Tibial nerve (tissue), 4 donors: ENCODE measurements at regions not wholly inside any gene's neighbourhood (a gene's known extent, or its start where the extent isn't known, plus 50 kb on each side); places are given as distances from the start of the nearest gene placed in this dataset.

ENCODE experiments used
- DNase-seq, 2 donors: peaks; one replicate each; pipeline ENCODE4 v3.0.0-alpha.2; 2019; ENCODE audit warnings: low spot score in 2 of 2
- H3K27ac ChIP-seq, 4 donors: fragments of 200-600 bp; sonication (generic) in 3 of 4; one replicate each; pipeline ENCODE4 v1.5.1; 2017 to 2019; ENCODE audit warnings: mild to moderate bottlenecking in 1 of 4
- H3K27me3 ChIP-seq, 2 donors: fragments of 200-600 bp; sonication (generic) in 1 of 2; one replicate each; pipeline versions ENCODE4 v1.5.1 to v1.6.0; 2017 to 2019
- H3K36me3 ChIP-seq, 3 donors: fragments of 200-600 bp; sonication (generic); one replicate each; pipeline ENCODE4 v1.5.1; 2018 to 2019
- H3K4me1 ChIP-seq, 4 donors: fragments of 200-600 bp; sonication (generic) in 3 of 4; one replicate each; pipeline ENCODE4 v1.5.1; 2017 to 2019
- H3K4me3 ChIP-seq, 4 donors: fragments of 200-600 bp; sonication (generic) in 3 of 4; one replicate each; pipeline ENCODE4 v1.5.1; 2017 to 2019; ENCODE audit warnings: mild to moderate bottlenecking in 1 of 4, moderate library complexity in 1 of 4
- H3K9me3 ChIP-seq, 4 donors: fragments of 200-600 bp; sonication (generic) in 3 of 4; one replicate each; pipeline ENCODE4 v1.5.1; 2017 to 2019
- EP300 ChIP-seq, 2 donors: sonication (generic); formaldehyde crosslinking; IDR thresholded peaks; one replicate each; pipeline ENCODE4 v1.6.1; 2017; ENCODE audit warnings: antibody characterized with exemption in 2 of 2, mild to moderate bottlenecking in 1 of 2
- POLR2A ChIP-seq, 2 donors: fragments of 450-650 bp; IDR thresholded peaks; one replicate each; pipeline ENCODE4 v1.6.1; 2017; ENCODE audit warnings: antibody characterized with exemption in 2 of 2, mild to moderate bottlenecking in 2 of 2, moderate library complexity in 2 of 2
- WGBS, 2 donors: methylation state at CpG; one replicate each; pipeline ENCODE4 v1.1.5; 2018; 5-methylcytosine and 5-hydroxymethylcytosine counted together
- TF ChIP-seq, protein P1 (sequence below), 5 experiments: fragments of 200-600 bp in 3 of 5; fragments of 450-650 bp in 2 of 5; sonication (generic) in 3 of 5; IDR thresholded peaks; one replicate each; pipeline ENCODE4 v1.5.1; 2016 to 2019; ENCODE audit warnings: antibody characterized with exemption in 5 of 5, mild to moderate bottlenecking in 3 of 5, moderate library complexity in 2 of 5

DNA sequence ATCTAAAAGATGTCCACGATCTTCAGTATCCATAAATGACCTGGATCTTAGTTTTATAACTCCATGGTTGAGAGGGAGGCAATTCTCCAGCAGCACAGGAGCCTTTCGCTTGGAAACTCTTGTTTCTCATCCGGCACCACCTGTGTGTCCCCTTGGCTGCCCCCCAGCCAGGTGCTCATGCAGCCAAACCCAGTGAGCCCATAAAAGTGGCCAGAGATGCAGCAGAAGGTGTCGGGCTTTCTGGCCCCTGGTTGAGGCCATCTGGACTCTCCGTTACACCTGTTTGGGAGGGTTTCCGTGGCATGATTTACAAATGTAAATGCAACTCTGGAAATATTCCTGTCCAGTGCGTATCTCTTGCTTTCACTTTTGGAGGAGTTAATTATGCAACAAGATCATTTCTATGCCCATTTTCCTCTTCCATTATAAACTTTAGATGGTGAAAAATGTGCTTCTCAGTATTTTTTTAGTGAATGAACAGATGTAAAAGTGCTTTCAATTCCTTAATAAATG lies 291.1 kb downstream of the DIO2 start:
- no peaks in the 10 kb centered on the region for H3K27me3 ChIP-seq
- H3K27ac ChIP-seq: no peak overlapping the region
- no peaks in the 10 kb centered on the region for H3K9me3 ChIP-seq
- no peak for TF ChIP-seq EP300 (IDR thresholded peaks at IDR 0.05)
- no peak for TF ChIP-seq POLR2A (IDR thresholded peaks at IDR 0.05)
- TF ChIP-seq, protein P1, sequence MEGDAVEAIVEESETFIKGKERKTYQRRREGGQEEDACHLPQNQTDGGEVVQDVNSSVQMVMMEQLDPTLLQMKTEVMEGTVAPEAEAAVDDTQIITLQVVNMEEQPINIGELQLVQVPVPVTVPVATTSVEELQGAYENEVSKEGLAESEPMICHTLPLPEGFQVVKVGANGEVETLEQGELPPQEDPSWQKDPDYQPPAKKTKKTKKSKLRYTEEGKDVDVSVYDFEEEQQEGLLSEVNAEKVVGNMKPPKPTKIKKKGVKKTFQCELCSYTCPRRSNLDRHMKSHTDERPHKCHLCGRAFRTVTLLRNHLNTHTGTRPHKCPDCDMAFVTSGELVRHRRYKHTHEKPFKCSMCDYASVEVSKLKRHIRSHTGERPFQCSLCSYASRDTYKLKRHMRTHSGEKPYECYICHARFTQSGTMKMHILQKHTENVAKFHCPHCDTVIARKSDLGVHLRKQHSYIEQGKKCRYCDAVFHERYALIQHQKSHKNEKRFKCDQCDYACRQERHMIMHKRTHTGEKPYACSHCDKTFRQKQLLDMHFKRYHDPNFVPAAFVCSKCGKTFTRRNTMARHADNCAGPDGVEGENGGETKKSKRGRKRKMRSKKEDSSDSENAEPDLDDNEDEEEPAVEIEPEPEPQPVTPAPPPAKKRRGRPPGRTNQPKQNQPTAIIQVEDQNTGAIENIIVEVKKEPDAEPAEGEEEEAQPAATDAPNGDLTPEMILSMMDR (IDR thresholded peaks at IDR 0.05): no peak
- no peaks in the 10 kb centered on the region for H3K4me1 ChIP-seq
- no peaks in the 10 kb centered on the region for H3K36me3 ChIP-seq
- WGBS, 2 donors: 76 to 86% methylated on average over 7 of the region's 7 CpGs
- H3K4me3 ChIP-seq: no peak overlapping the region
- DNase-seq: no peak
